GM19468 (cell line): ENCODE measurements at regions not wholly inside any gene's neighbourhood (a gene's known extent, or its start where the extent isn't known, plus 50 kb on each side); places are given as distances from the start of the nearest gene placed in this dataset.

Experiments
- ATAC-seq: cut with Tn5 transposase; IDR thresholded peaks from one replicate; pipeline ENCODE4 v1.9.1; 2021; ENCODE audit warnings: mild to moderate bottlenecking, moderate library complexity, moderate number of reproducible peaks; ENCODE audit not compliant: unreplicated experiment; ENCODE audit errors: extremely low read depth

GRCh38 chr1:38258085-38258627 is 211.6 kb upstream of the POU3F1 start:
- no peak for ATAC-seq

- ATAC-seq: no peak
Observed at GRCh38 chr1:38257374-38257773, 210.8 kb upstream of the POU3F1 start.

GRCh38 chr1:38256072-38256471 is 209.5 kb upstream of the POU3F1 start:
- ATAC-seq: no peak

- no peak for ATAC-seq
Observed at GRCh38 chr1:38253314-38253713, 206.7 kb upstream of the POU3F1 start.

GRCh38 chr1:38250356-38250755 is 203.8 kb upstream of the POU3F1 start:
- no peak for ATAC-seq

- no peak for ATAC-seq
Observed at GRCh38 chr1:38249001-38249400, 202.4 kb upstream of the POU3F1 start.

GRCh38 chr1:38246955-38247952 is 200.7 kb upstream of the POU3F1 start:
- ATAC-seq: no peak

GRCh38 chr1:38244218-38244845 is 197.7 kb upstream of the POU3F1 start:
- ATAC-seq: no peak

- ATAC-seq: no peak
Observed at GRCh38 chr1:38243106-38243505, 196.5 kb upstream of the POU3F1 start.

- no peak for ATAC-seq
Observed at GRCh38 chr1:38242506-38242905, 195.9 kb upstream of the POU3F1 start.

- no peak for ATAC-seq
Observed at GRCh38 chr1:38241594-38242334, 195.2 kb upstream of the POU3F1 start.

- no peak for ATAC-seq
Observed at GRCh38 chr1:38240618-38241017, 194.0 kb upstream of the POU3F1 start.

GRCh38 chr1:38239258-38239835 is 192.8 kb upstream of the POU3F1 start:
- ATAC-seq: no peak

- ATAC-seq: no peak
Observed at GRCh38 chr1:38238294-38238693, 191.7 kb upstream of the POU3F1 start.

GRCh38 chr1:38235705-38236104 is 189.1 kb upstream of the POU3F1 start:
- no peak for ATAC-seq

- no peak for ATAC-seq
Observed at GRCh38 chr1:38231941-38232340, 185.3 kb upstream of the POU3F1 start.

- no peak for ATAC-seq
Observed at GRCh38 chr1:38228718-38229117, 182.1 kb upstream of the POU3F1 start.

GRCh38 chr1:38225745-38226144 is 179.2 kb upstream of the POU3F1 start:
- ATAC-seq: no peak

- no peak for ATAC-seq
Observed at GRCh38 chr1:38223391-38223790, 176.8 kb upstream of the POU3F1 start.

GRCh38 chr1:38222891-38223290 is 176.3 kb upstream of the POU3F1 start:
- ATAC-seq: no peak
